GM18909 (cell line): ENCODE measurements at regions not wholly inside any gene's neighbourhood (a gene's known extent, or its start where the extent isn't known, plus 50 kb on each side); places are given as distances from the start of the nearest gene placed in this dataset.

ENCODE experiments used
- ATAC-seq: cut with Tn5 transposase; IDR thresholded peaks from one replicate; pipeline ENCODE4 v1.9.1; 2021; ENCODE audit warnings: mild to moderate bottlenecking; ENCODE audit not compliant: unreplicated experiment, poor library complexity

- ATAC-seq: no peak
Measured at GRCh38 chr13:99122171-99122570, 78.5 kb upstream of the UBAC2 start.

DNA sequence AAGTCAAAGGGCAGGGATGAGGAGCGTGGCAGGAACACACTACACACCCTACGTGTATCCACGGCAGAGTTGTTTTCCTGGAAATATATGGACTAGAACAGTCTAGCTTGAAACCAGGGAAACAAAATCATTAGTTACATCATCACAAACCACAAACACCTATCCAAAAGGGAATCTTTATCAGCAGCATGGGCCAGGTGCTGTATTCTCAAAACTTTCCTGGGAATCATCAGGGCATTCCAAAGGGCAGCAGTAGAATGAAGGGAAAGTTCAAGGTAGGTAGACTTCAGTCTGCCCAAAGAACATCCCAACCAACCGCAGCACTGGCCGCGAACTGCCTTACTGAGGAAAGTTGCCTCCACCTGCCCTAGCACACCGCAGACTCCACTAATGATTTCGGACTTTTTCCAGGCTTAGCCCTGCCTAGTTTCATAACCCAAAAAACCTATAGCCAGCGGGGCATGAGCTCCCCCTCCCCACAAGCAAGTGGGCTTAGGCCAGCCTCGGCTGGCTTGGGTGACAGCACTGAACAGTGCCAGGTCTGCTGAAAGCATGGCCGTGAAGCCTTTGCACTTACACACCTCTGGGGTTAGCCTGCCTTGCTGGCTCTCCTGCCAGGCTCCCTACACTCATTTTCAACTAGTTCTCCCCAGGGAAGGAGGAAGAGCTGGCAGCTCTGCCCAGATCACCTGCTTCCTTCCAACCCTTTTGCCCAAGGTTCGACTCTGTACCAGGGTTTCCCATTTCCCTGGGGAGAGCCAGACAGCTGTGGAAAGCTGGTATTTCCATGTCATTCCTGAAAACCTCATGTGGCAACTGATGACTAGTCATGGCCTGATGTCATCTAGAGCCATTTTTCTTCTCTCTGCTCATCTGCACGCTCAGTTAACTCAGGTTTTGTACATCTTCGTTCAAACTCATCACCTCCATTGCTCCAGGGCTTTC lies 77.3 kb upstream of the UBAC2 start:
- no peak for ATAC-seq

GRCh38 chr13:99124046-99124400 lies 76.6 kb upstream of the UBAC2 start:
- no peak for ATAC-seq

- peak; percentile 84 for ATAC-seq
Measured at GRCh38 chr13:99124794-99125316, 75.8 kb upstream of the UBAC2 start.

- ATAC-seq: no peak
Measured at GRCh38 chr13:99125326-99125915, 75.2 kb upstream of the UBAC2 start.

GRCh38 chr13:99126821-99127220 lies 73.8 kb upstream of the UBAC2 start:
- no peak for ATAC-seq

DNA sequence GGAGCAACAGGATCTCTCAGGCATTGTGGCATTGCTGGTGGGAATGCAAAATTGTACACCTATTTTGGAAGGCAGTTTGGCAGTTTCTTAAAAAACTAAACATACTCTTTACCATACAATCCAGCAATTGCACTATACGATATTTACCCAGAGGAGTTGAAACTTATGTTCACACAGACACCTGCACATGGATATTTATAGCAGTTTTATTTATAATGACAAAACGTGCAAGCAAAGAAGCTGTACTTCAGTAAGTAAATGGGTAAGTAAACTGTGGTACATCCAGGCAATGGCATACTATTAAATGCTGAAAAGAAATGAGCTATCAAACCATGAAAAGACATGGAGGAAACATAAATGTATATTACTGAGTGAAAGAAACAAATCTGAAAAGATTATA lies 71.6 kb upstream of the UBAC2 start:
- ATAC-seq: no peak

GRCh38 chr13:99129951-99130350 lies 70.7 kb upstream of the UBAC2 start:
- no peak for ATAC-seq

GRCh38 chr13:99131410-99131809 lies 69.2 kb upstream of the UBAC2 start:
- no peak for ATAC-seq

- ATAC-seq: no peak
Measured at GRCh38 chr13:99132295-99132835, 68.3 kb upstream of the UBAC2 start.

DNA sequence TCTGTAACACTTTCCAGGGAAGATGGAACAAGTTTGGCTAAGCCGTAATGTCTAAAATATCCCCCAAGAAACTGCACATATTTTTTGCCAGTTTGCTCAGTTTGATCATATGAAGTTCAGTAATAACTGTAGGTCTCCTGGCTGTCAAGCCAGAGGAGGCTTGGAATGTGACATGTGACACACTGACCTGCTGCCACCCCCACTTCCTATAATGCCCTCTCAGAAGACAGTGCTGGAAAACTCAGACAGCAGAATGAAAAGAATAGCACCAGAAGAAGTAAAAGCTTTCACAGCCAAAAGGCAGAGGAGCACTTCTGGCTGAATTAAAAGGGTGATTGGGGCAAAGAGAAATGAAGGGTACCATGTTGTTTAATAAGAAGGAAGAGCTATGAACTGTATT lies 67.4 kb upstream of the UBAC2 start:
- ATAC-seq: no peak

GRCh38 chr13:99133848-99134247 lies 66.8 kb upstream of the UBAC2 start:
- ATAC-seq: no peak

DNA sequence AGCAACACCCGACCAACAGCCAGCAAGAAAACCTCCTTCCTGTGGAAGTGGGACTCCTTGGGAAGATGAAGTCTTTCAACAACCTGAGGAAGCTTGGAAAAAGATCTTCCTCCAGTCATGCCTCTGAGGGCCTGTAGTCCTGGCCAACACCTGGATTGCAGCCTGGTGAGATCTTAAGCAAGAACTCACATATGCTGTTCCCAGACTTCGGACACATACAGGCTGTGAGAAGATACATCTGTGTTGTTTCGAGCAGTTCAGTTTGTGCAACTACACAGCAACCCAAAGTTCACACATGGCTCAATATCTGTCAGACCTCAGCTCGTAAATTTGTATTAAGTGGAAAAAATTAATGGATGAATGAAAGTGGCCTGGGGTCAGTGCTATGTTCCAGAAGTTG lies 65.1 kb upstream of the UBAC2 start:
- no peak for ATAC-seq

GRCh38 chr13:99136427-99136954 lies 64.2 kb upstream of the UBAC2 start:
- ATAC-seq: no peak

- ATAC-seq: no peak
Measured at GRCh38 chr13:99140831-99141230, 59.8 kb upstream of the UBAC2 start.

- no peak for ATAC-seq
Measured at GRCh38 chr13:99143904-99144303, 56.8 kb upstream of the UBAC2 start.

- peak; percentile 69 for ATAC-seq
Measured at GRCh38 chr13:99144306-99144705, 56.3 kb upstream of the UBAC2 start.

- ATAC-seq: no peak
Measured at GRCh38 chr13:99145461-99145860, 55.2 kb upstream of the UBAC2 start.

GRCh38 chr13:99150575-99151361 lies 49.9 kb upstream of the UBAC2 start:
- ATAC-seq: no peak
